Activated T-helper 17 cell treated with anti-CD3 and anti-CD28 coated beads, Interleukin-2, amount 50 U/mL, for 72 hours (primary cell): ENCODE measurements at regions not wholly inside any gene's neighbourhood (a gene's known extent, or its start where the extent isn't known, plus 50 kb on each side); places are given as distances from the start of the nearest gene placed in this dataset.

Source experiments
- ATAC-seq: fragments of 150-1000 bp; cut with Tn5 transposase; replicated peaks from 2 replicates; pipeline ENCODE4 v1.10.0; 2021; ENCODE audit warnings: mild to moderate bottlenecking, moderate library complexity
- H3K27ac Mint-ChIP-seq: one replicate; pipeline ENCODE4 v1.8.0; 2022; ENCODE audit warnings: mixed read lengths
- H3K27me3 Mint-ChIP-seq: one replicate; pipeline ENCODE4 v1.8.0; 2022; ENCODE audit warnings: mixed read lengths
- H3K36me3 Mint-ChIP-seq: one replicate; pipeline ENCODE4 v1.8.0; 2022; ENCODE audit warnings: low read depth, mild to moderate bottlenecking, mixed read lengths
- H3K4me1 Mint-ChIP-seq: one replicate; pipeline ENCODE4 v1.8.0; 2022; ENCODE audit warnings: mixed read lengths
- H3K4me3 Mint-ChIP-seq: one replicate; pipeline ENCODE4 v1.8.0; 2022; ENCODE audit warnings: mild to moderate bottlenecking, mixed read lengths
- H3K9me3 Mint-ChIP-seq: one replicate; pipeline ENCODE4 v1.8.0; 2022; ENCODE audit warnings: mixed read lengths

GRCh38 chr22:47586038-47586437 is 823.6 kb downstream of the TBC1D22A start:
- no peaks in the 10 kb centered on the region for H3K36me3 Mint-ChIP-seq
- no peak overlapping the region for H3K4me3 Mint-ChIP-seq
- no peak for ATAC-seq
- H3K9me3 Mint-ChIP-seq = peaks cover 4% of the 10 kb centered on the region
- no peaks in the 10 kb centered on the region for H3K4me1 Mint-ChIP-seq
- H3K27me3 Mint-ChIP-seq = peaks cover 3% of the 10 kb centered on the region
- H3K27ac Mint-ChIP-seq = no peak overlapping the region

GRCh38 chr22:47583959-47584562 is 821.6 kb downstream of the TBC1D22A start:
- H3K27ac Mint-ChIP-seq = no peak overlapping the region
- ATAC-seq = no peak
- no peaks in the 10 kb centered on the region for H3K4me1 Mint-ChIP-seq
- no peak overlapping the region for H3K4me3 Mint-ChIP-seq
- no peaks in the 10 kb centered on the region for H3K36me3 Mint-ChIP-seq
- peaks cover 4% of the 10 kb centered on the region for H3K9me3 Mint-ChIP-seq
- no peaks in the 10 kb centered on the region for H3K27me3 Mint-ChIP-seq

- no peak for ATAC-seq
- H3K27ac Mint-ChIP-seq = no peak overlapping the region
- peaks cover under 1% of the 10 kb centered on the region for H3K27me3 Mint-ChIP-seq
- no peaks in the 10 kb centered on the region for H3K36me3 Mint-ChIP-seq
- no peaks in the 10 kb centered on the region for H3K4me1 Mint-ChIP-seq
- H3K9me3 Mint-ChIP-seq = peaks cover 4% of the 10 kb centered on the region
- H3K4me3 Mint-ChIP-seq = no peak overlapping the region
These were observed 819.6 kb downstream of the TBC1D22A start for GRCh38 chr22:47582067-47582466.

- H3K4me3 Mint-ChIP-seq = no peak overlapping the region
- H3K9me3 Mint-ChIP-seq = peaks cover 3% of the 10 kb centered on the region
- no peak overlapping the region for H3K27ac Mint-ChIP-seq
- H3K27me3 Mint-ChIP-seq = peaks cover 7% of the 10 kb centered on the region
- ATAC-seq = no peak
- H3K36me3 Mint-ChIP-seq = no peaks in the 10 kb centered on the region
- no peaks in the 10 kb centered on the region for H3K4me1 Mint-ChIP-seq
These were observed 817.7 kb downstream of the TBC1D22A start for GRCh38 chr22:47580121-47580520.

GRCh38 chr22:47576908-47577307 is 814.5 kb downstream of the TBC1D22A start:
- no peak overlapping the region for H3K27ac Mint-ChIP-seq
- peaks cover 7% of the 10 kb centered on the region for H3K27me3 Mint-ChIP-seq
- ATAC-seq = no peak
- no peaks in the 10 kb centered on the region for H3K9me3 Mint-ChIP-seq
- H3K36me3 Mint-ChIP-seq = no peaks in the 10 kb centered on the region
- H3K4me3 Mint-ChIP-seq = no peak overlapping the region
- no peaks in the 10 kb centered on the region for H3K4me1 Mint-ChIP-seq

GRCh38 chr22:47575291-47575690 is 812.8 kb downstream of the TBC1D22A start:
- H3K27me3 Mint-ChIP-seq = peaks cover 7% of the 10 kb centered on the region

GRCh38 chr22:47574556-47574955 is 812.1 kb downstream of the TBC1D22A start:
- Mint-ChIP-seq H3K36me3 (no peaks in the 10 kb centered on the region), H3K4me1 (no peaks in the 10 kb centered on the region), H3K9me3 (no peaks in the 10 kb centered on the region), H3K4me3 (no peak overlapping the region), H3K27me3 (peaks cover 7% of the 10 kb centered on the region), H3K27ac (no peak overlapping the region)
- no peak for ATAC-seq

More at GRCh38 chr22:47575291-47575690, 812.8 kb downstream of the TBC1D22A start:
- ATAC-seq = no peak
- Mint-ChIP-seq H3K4me3 (no peak overlapping the region), H3K36me3 (no peaks in the 10 kb centered on the region), H3K9me3 (no peaks in the 10 kb centered on the region), H3K27ac (no peak overlapping the region), H3K4me1 (no peaks in the 10 kb centered on the region)

- no peak overlapping the region for H3K27ac Mint-ChIP-seq
- H3K9me3 Mint-ChIP-seq = no peaks in the 10 kb centered on the region
- H3K36me3 Mint-ChIP-seq = no peaks in the 10 kb centered on the region
- H3K4me3 Mint-ChIP-seq = no peak overlapping the region
- ATAC-seq = no peak
- H3K27me3 Mint-ChIP-seq = peaks cover 7% of the 10 kb centered on the region
- no peaks in the 10 kb centered on the region for H3K4me1 Mint-ChIP-seq
These were observed 810.7 kb downstream of the TBC1D22A start for GRCh38 chr22:47573141-47573540.

- H3K9me3 Mint-ChIP-seq = no peaks in the 10 kb centered on the region
- no peak for ATAC-seq
- no peak overlapping the region for H3K4me3 Mint-ChIP-seq
- no peaks in the 10 kb centered on the region for H3K4me1 Mint-ChIP-seq
- H3K36me3 Mint-ChIP-seq = no peaks in the 10 kb centered on the region
- H3K27ac Mint-ChIP-seq = no peak overlapping the region
- peaks cover 7% of the 10 kb centered on the region for H3K27me3 Mint-ChIP-seq
These were observed 810.0 kb downstream of the TBC1D22A start for GRCh38 chr22:47572443-47572842.

GRCh38 chr22:47571616-47572015 is 809.2 kb downstream of the TBC1D22A start:
- no peaks in the 10 kb centered on the region for H3K36me3 Mint-ChIP-seq
- no peaks in the 10 kb centered on the region for H3K4me1 Mint-ChIP-seq
- H3K27me3 Mint-ChIP-seq = peaks cover 3% of the 10 kb centered on the region
- no peak for ATAC-seq
- H3K9me3 Mint-ChIP-seq = no peaks in the 10 kb centered on the region
- no peak overlapping the region for H3K27ac Mint-ChIP-seq
- H3K4me3 Mint-ChIP-seq = no peak overlapping the region

- H3K27me3 Mint-ChIP-seq = peaks cover 3% of the 10 kb centered on the region
- H3K36me3 Mint-ChIP-seq = no peaks in the 10 kb centered on the region
- no peaks in the 10 kb centered on the region for H3K9me3 Mint-ChIP-seq
- H3K4me3 Mint-ChIP-seq = no peak overlapping the region
- H3K27ac Mint-ChIP-seq = no peak overlapping the region
- ATAC-seq = no peak
- H3K4me1 Mint-ChIP-seq = no peaks in the 10 kb centered on the region
These were observed 808.4 kb downstream of the TBC1D22A start for GRCh38 chr22:47570851-47571250.

GRCh38 chr22:47570300-47570685 is 807.8 kb downstream of the TBC1D22A start:
- Mint-ChIP-seq H3K4me1 (no peaks in the 10 kb centered on the region), H3K4me3 (no peak overlapping the region)
- ATAC-seq = no peak

GRCh38 chr22:47569389-47570299 is 807.2 kb downstream of the TBC1D22A start:
- Mint-ChIP-seq H3K36me3 (no peaks in the 10 kb centered on the region), H3K27me3 (no peaks in the 10 kb centered on the region), H3K27ac (no peak overlapping the region), H3K9me3 (no peaks in the 10 kb centered on the region), H3K4me3 (no peak overlapping the region), H3K4me1 (no peaks in the 10 kb centered on the region)
- no peak for ATAC-seq

More at GRCh38 chr22:47570300-47570685, 807.8 kb downstream of the TBC1D22A start:
- Mint-ChIP-seq H3K36me3 (no peaks in the 10 kb centered on the region), H3K9me3 (no peaks in the 10 kb centered on the region), H3K27me3 (peaks cover 2% of the 10 kb centered on the region), H3K27ac (no peak overlapping the region)

- Mint-ChIP-seq H3K4me1 (no peaks in the 10 kb centered on the region), H3K27me3 (no peaks in the 10 kb centered on the region), H3K36me3 (no peaks in the 10 kb centered on the region), H3K9me3 (no peaks in the 10 kb centered on the region), H3K4me3 (no peak overlapping the region), H3K27ac (no peak overlapping the region)
- ATAC-seq = no peak
These were observed 806.2 kb downstream of the TBC1D22A start for GRCh38 chr22:47568700-47569099.
